Stimulated activated memory B cell treated with anti-CD40 and anti-IgM and Interleukin-4, amounts not matched to agents 10 μg/mL and 1 μg/mL and 100 μg/mL, for 72 hours (primary cell): ENCODE measurements at regions not wholly inside any gene's neighbourhood (a gene's known extent, or its start where the extent isn't known, plus 50 kb on each side); places are given as distances from the start of the nearest gene placed in this dataset.
"Not testable (repeated sequence)": the region's sequence is repeated elsewhere in the genome, so short reads cannot be mapped to it uniquely, and the experiment has no call there.

ENCODE experiments used
- ATAC-seq: fragments of 150-1000 bp; cut with Tn5 transposase; 2 replicates; pipeline ENCODE4 v1.10.0; 2021
- H3K27ac Mint-ChIP-seq: one replicate; pipeline ENCODE4 v1.8.0; 2022; ENCODE audit warnings: mild to moderate bottlenecking, mixed read lengths
- H3K27me3 Mint-ChIP-seq: one replicate; pipeline ENCODE4 v1.8.0; 2022; ENCODE audit warnings: mixed read lengths
- H3K36me3 Mint-ChIP-seq: one replicate; pipeline ENCODE4 v1.8.0; 2022; ENCODE audit warnings: mixed read lengths
- H3K4me1 Mint-ChIP-seq: one replicate; pipeline ENCODE4 v1.8.0; 2022; ENCODE audit warnings: mixed read lengths
- H3K4me3 Mint-ChIP-seq: one replicate; pipeline ENCODE4 v1.8.0; 2022; ENCODE audit warnings: mild to moderate bottlenecking, moderate library complexity, mixed read lengths
- H3K9me3 Mint-ChIP-seq: one replicate; pipeline ENCODE4 v1.8.0; 2022; ENCODE audit warnings: mixed read lengths

DNA sequence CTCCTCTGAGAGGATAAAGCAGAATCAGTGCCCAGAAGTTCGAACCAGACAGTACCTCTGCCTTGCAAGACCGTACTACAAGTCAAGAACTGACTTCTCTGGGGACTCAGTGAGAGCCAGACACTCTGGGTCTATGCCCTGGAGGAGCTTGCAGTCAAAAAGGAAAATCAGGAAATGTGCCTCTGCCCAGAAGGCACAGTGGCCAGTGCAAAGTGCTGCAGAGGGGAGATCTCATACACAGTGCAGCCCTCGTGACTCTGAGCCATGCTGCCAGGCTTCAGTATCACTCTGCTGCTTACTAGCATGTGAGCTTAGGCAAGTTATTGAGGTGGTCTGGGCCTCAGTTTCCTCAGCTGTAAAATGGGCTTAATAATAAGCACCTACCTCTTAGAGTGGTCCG lies 144.0 kb upstream of the NPY start:
- no peak overlapping the region for H3K4me3 Mint-ChIP-seq
- H3K27me3 Mint-ChIP-seq: peaks cover 11% of the 10 kb centered on the region

DNA sequence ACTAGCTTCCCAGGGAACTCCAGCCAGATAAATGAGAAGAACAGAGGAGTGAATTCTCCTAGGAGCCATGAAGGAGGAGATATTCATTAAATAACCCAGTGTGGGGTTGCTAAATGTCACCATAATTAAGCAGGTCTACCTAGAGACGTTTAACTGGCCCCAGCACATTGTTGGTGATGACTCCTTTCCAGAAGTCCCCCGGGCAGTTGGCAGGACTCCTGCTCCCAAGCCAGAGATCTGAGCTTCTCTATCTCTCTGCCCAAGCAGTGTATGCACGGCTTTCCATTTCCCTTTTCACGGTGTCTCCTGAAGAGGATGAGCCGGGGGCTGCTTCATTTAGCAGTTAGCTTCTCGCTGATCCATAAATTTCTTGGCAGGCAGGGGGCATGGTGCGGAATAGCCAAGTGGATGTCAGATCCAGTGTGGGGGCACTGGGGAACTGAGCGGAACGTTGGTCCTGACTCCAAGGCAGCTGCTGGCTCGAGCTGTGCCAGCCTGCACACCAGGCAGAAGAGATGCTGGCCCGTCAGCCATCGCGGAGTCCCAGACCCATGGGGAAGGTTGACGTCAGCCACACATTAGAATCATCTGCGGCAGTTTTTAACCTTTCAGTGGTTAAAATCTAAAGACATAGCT lies 142.0 kb upstream of the NPY start:
- H3K9me3 Mint-ChIP-seq: no peaks in the 10 kb centered on the region
- ATAC-seq: no peak
- no peaks in the 10 kb centered on the region for H3K4me1 Mint-ChIP-seq
- no peak overlapping the region for H3K27ac Mint-ChIP-seq
- H3K27me3 Mint-ChIP-seq: peaks cover 11% of the 10 kb centered on the region
- H3K4me3 Mint-ChIP-seq: no peak overlapping the region
- H3K36me3 Mint-ChIP-seq: no peaks in the 10 kb centered on the region

More for the DNA sequence above, 144.0 kb upstream of the NPY start:
- peaks cover 6% of the 10 kb centered on the region for H3K4me1 Mint-ChIP-seq
- H3K27ac Mint-ChIP-seq: no peak overlapping the region
- no peaks in the 10 kb centered on the region for H3K36me3 Mint-ChIP-seq
- no peaks in the 10 kb centered on the region for H3K9me3 Mint-ChIP-seq
- ATAC-seq: no peak

DNA sequence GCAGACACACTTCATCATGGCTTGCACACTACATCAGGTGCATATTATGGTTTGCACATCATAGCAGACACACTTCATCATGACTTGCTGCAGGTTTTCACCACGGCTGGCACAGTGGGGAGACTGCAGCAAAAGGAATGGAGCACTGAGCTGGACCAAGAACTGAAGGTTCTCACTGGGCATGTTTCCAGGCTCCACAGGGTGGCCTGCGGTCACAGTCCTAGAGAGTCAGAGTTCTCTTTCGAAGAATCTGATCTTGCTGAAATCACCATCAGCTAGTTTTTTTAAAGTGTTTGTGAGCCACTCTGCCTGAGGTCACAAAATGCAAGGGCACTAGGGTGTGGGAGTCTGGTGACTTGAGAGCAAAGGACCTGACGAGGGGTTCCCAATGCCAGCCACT lies 140.4 kb upstream of the NPY start:
- Mint-ChIP-seq H3K27me3 (peaks cover 11% of the 10 kb centered on the region), H3K4me3 (no peak overlapping the region)

DNA sequence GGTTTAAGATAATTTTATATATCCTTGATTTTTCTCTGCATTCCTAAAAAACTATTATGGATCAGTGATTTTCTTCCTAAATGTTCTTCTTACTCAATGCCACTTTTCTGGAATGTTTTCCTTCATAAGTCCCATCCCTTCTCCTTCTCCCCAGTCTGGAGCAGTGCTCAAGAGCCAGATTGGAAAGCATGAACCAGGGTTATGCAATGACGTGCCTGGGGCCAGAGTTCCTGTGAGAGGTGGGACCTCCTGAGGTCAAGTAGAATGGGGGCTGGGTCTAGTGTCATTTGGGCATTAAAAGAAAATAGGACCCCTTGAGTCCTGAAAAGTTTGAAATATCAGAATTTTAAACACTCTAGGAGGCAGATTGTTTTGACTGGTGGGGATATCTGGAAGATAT lies 132.0 kb upstream of the NPY start:
- Mint-ChIP-seq H3K9me3 (peaks cover 4% of the 10 kb centered on the region), H3K36me3 (no peaks in the 10 kb centered on the region), H3K4me3 (no peak overlapping the region), H3K27me3 (no peaks in the 10 kb centered on the region), H3K27ac (no peak overlapping the region), H3K4me1 (no peaks in the 10 kb centered on the region)
- no peak for ATAC-seq

More for the DNA sequence above, 140.4 kb upstream of the NPY start:
- ATAC-seq: no peak
- Mint-ChIP-seq H3K9me3 (no peaks in the 10 kb centered on the region), H3K4me1 (no peaks in the 10 kb centered on the region), H3K27ac (no peak overlapping the region), H3K36me3 (no peaks in the 10 kb centered on the region)

DNA sequence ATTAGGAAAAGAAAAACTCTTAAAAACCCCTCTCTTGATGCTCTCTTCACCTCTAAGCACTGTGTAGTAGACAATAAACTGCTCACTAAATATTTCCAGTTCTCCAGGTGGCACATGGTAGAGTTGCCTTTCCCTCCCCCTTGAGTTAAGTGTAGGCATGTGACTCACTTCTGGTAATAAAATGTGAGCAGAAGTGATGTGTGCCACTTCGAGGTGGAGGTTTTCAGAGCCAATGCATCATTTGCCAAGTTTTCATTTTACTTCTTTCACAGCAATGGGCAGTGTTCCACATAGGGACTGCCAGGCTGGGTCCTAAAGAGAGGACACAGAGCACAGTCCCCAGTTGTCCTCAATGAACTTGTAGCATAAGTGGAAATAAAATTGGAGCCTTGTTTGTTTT lies 131.6 kb upstream of the NPY start:
- ATAC-seq: no peak
- no peak overlapping the region for H3K4me3 Mint-ChIP-seq
- no peak overlapping the region for H3K27ac Mint-ChIP-seq
- no peaks in the 10 kb centered on the region for H3K4me1 Mint-ChIP-seq
- H3K36me3 Mint-ChIP-seq: no peaks in the 10 kb centered on the region
- peaks cover 4% of the 10 kb centered on the region for H3K9me3 Mint-ChIP-seq
- no peaks in the 10 kb centered on the region for H3K27me3 Mint-ChIP-seq

DNA sequence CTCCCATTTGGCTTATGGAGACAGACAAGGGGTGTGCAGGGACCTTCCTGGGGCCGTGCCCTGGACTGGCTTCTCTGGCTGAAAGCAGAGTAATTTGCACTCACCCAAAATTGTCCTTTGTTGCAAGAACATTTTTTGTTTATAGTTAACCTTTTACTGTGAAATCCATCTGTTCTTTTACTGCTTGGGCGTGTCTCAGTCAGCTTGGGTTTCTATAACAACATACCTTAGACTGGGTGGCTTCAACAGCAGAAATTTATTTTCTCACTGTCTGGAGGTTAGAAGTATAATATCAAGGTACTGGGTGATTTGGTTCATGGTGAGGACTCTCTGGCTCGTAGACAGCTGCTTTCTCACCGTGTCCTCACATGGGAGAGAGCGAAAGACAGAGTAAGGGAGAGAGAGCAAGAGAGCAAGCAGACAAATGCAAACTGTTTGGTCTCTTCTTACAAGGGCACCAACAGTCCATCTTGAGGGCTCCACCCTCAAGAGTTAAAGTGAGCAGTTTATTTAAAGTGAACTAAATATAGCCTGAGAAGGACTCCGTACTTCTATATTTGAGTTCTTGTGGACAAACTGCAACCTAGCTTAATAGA lies 131.0 kb upstream of the NPY start:
- no peak overlapping the region for H3K4me3 Mint-ChIP-seq
- H3K9me3 Mint-ChIP-seq: peaks cover 4% of the 10 kb centered on the region
- no peaks in the 10 kb centered on the region for H3K36me3 Mint-ChIP-seq
- ATAC-seq: no peak
- no peaks in the 10 kb centered on the region for H3K4me1 Mint-ChIP-seq
- no peak overlapping the region for H3K27ac Mint-ChIP-seq
- H3K27me3 Mint-ChIP-seq: no peaks in the 10 kb centered on the region

DNA sequence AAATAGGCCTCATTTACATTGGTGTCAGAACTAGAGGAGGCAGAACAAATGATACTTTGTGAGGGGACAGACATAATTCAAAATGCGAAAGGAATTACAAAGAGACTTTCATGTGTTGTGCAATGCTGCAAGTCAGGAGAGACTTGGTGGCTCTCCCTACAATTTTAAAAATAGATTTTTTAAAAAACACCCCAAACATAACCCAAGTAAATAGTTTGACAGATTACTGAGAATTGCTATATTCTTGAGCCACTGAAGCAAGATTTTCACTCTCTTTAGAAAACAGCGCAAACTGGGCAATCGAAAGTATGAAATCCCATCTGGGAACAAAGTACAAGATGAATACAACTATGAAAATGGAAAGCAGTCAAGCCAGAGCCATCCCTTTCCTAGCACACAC lies 126.3 kb upstream of the NPY start:
- Mint-ChIP-seq H3K9me3 (peaks cover under 1% of the 10 kb centered on the region), H3K4me1 (no peaks in the 10 kb centered on the region), H3K4me3 (no peak overlapping the region), H3K27me3 (peaks cover 3% of the 10 kb centered on the region), H3K27ac (no peak overlapping the region), H3K36me3 (no peaks in the 10 kb centered on the region)
- no peak for ATAC-seq

DNA sequence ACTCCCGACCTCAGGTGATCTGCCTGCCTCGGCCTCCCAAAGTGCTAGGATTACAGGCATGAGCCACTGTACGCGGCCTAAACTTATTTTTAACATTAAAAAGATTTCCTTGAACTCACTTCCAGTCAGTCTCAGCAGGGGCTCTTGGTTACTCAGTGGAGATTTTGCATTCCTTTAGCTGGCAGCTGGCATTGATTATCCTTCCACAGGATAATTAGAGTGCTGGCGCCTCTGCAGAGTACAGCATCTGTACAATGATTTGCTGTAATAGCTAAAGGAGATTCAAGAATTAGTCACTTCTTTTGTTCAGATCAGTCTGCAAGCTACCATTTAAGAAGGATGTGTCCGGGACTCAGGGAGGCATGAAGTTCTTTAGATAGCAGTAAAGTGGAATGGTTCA lies 125.0 kb upstream of the NPY start:
- Mint-ChIP-seq H3K4me1 (no peaks in the 10 kb centered on the region), H3K27ac (no peak overlapping the region), H3K9me3 (peaks cover 5% of the 10 kb centered on the region), H3K36me3 (no peaks in the 10 kb centered on the region), H3K4me3 (no peak overlapping the region), H3K27me3 (peaks cover 10% of the 10 kb centered on the region)
- no peak for ATAC-seq

DNA sequence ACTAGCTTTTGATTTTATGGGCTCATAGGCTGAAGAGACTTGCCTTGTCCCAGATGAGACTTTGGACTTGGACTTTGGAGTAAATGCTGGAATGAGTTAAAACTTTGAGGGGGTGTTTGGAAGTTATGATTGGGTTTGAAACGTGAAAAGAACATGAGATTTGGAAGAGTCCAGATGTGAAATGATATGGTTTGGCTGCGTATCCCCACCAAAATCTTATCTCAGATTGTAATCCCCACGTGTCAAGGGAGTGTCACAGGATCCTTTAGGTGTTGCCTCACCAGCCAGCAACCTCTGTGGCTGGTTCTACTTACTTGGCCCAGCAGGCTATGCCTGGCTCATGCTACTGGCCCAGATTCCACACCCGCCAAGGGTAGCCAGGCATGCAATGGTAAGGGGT lies 119.6 kb upstream of the NPY start:
- Mint-ChIP-seq H3K9me3 (peaks cover 8% of the 10 kb centered on the region), H3K36me3 (no peaks in the 10 kb centered on the region), H3K4me3 (no peak overlapping the region), H3K4me1 (peaks cover 6% of the 10 kb centered on the region), H3K27me3 (peaks cover 19% of the 10 kb centered on the region), H3K27ac (no peak overlapping the region)
- no peak for ATAC-seq

DNA sequence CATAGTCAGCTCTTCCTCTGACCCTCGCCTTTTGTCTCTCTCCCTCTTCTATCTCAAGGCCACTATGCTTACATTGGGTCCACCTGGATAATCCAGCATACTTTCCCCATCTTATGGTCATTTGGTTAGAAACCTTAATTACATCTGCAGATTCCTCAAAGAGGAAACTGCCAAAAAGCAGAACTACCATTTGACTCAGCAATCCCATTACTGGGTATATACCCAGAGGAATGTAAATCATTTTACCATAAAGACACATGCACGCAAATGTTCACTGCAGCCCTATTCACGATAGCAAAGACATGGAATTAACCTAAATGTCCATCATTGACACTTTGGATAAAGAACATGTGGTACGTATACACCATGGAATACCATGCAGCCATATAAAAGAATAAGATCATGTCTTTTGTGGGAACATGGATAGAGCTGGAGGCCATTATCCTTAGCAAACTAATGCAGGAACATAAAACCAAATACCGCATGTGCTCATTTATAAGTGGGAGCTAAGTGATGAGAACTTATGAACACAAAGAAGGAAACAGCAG lies 114.8 kb upstream of the NPY start:
- peaks cover 3% of the 10 kb centered on the region for H3K9me3 Mint-ChIP-seq
- H3K36me3 Mint-ChIP-seq: no peaks in the 10 kb centered on the region
- peaks cover 8% of the 10 kb centered on the region for H3K27me3 Mint-ChIP-seq
- ATAC-seq: no peak
- H3K4me3 Mint-ChIP-seq: no peak overlapping the region
- peaks cover 6% of the 10 kb centered on the region for H3K4me1 Mint-ChIP-seq
- no peak overlapping the region for H3K27ac Mint-ChIP-seq

DNA sequence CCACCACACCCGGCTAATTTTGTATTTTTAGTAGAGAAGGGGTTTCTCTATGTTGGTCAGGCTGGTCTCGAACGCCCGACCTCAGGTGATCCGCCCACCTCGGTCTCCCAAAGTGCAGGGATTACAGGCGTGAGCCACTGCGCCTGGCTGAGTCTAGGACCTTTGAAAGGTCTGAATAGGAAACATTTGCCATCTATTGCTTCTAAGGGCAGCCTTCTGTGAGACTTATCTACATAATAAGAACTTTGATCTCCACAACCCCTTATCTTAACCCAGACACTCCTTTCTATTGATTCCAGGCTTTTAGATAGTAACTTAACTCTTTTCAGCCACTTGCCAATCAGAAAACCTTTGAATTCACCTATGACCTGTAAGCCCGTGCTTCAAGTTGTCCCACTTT lies 112.0 kb upstream of the NPY start:
- not testable (repeated sequence) for H3K4me3 Mint-ChIP-seq, H3K4me1 Mint-ChIP-seq, ATAC-seq, H3K27me3 Mint-ChIP-seq, H3K9me3 Mint-ChIP-seq, H3K36me3 Mint-ChIP-seq, H3K27ac Mint-ChIP-seq

DNA sequence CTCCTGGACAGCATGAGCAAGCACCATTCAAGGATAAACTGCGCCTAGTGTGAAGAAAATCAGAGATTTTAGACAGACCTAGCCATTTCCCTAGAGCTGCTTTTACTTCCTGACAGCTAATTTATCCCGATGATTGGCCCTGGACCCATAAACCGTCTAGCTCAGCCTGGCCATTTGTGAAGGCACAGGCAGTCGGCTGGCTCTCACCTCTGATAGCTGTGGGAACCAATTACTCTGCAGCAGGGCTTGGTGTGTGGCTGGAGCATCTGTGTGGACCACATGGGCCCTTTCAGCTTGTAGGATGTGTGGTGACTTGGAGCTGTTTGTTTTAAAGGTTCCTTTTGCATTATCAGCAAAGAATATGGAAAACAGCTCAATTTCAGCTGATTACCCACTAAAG lies 111.1 kb upstream of the NPY start:
- ATAC-seq: no peak
- Mint-ChIP-seq H3K27me3 (no peaks in the 10 kb centered on the region), H3K9me3 (no peaks in the 10 kb centered on the region), H3K4me1 (peaks cover 6% of the 10 kb centered on the region), H3K4me3 (no peak overlapping the region), H3K27ac (no peak overlapping the region), H3K36me3 (no peaks in the 10 kb centered on the region)

DNA sequence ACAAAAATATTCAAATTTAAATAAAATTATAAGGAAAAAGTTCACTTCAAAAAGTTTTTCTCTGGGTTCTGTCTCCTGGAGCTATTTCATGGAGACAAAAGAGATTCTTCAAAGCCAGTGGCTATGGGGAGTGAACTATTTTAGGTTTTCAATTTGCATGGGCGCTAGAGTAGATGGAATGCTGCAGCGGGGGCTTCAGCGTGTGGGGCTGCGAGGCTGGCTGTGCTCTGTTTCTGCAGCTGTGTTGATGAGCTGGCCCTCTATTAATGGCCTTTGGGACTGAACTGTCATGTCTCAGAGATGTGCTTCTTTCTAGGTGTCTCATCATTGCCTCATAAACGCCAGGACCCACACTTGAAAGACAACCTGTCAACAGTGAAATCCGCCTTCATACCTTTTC lies 108.4 kb upstream of the NPY start:
- Mint-ChIP-seq H3K4me1 (no peaks in the 10 kb centered on the region), H3K36me3 (no peaks in the 10 kb centered on the region), H3K4me3 (no peak overlapping the region), H3K27me3 (peaks cover 11% of the 10 kb centered on the region), H3K27ac (no peak overlapping the region), H3K9me3 (no peaks in the 10 kb centered on the region)
- ATAC-seq: no peak

DNA sequence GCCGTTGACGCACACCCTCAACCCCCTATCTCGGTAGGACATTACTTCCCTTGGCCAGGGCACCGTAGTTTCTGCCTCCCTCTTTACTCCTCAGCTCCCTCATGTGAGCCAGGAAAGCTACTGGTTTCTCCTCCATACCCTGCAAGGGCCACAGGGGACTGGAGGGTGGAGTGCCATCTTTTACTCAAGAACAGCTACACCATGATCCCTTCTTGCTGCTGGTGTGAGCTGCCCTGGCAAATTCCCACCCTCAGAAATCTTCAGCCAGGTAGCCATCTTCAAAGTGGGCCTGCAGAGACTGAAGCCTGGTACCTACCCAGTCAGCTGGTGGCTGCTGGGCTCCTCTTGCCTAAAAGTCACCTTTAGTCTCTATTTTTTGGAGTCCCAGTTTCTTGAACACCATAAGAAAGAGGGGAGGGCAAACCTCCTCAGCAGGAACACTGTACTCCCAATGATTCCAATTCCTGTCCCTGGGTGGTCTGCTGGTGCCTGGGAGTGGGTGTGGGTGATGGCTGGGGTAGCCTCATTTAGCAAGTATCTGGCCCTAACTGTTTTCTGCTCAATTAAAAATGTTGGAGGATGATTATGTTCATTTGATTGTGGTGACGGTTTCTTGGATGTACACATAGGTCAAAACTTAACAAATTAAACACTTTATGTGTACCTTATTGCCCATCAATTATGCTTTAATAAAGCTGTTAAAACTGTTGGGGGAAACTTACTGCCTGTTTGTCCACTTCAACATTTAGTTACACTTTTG lies 105.0 kb upstream of the NPY start:
- Mint-ChIP-seq H3K4me3 (no peak overlapping the region), H3K4me1 (no peaks in the 10 kb centered on the region), H3K9me3 (no peaks in the 10 kb centered on the region), H3K36me3 (no peaks in the 10 kb centered on the region), H3K27ac (no peak overlapping the region), H3K27me3 (peaks cover 20% of the 10 kb centered on the region)
- no peak for ATAC-seq

DNA sequence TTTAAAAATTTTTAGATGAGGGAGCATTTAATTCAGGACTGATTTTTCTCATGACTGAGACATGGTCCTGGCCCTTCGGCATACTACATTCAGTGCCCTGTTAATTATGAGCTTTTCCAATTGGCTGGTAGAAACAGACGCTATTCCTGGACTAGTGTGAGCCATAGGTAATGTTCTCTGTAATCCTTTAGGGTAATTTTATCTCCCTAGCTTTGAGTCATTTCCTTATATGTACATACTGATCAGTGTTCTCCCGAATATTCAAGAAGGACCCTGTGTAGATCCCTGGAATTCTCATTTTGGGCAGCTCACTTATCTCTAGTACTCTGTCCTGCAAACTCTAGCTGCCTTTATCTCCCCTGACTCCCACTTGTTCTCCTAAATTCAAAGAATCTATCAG lies 92.6 kb upstream of the NPY start:
- Mint-ChIP-seq H3K36me3 (no peaks in the 10 kb centered on the region), H3K4me1 (no peaks in the 10 kb centered on the region), H3K27me3 (peaks cover 38% of the 10 kb centered on the region), H3K27ac (no peak overlapping the region), H3K9me3 (peaks cover 2% of the 10 kb centered on the region), H3K4me3 (no peak overlapping the region)
- ATAC-seq: no peak

DNA sequence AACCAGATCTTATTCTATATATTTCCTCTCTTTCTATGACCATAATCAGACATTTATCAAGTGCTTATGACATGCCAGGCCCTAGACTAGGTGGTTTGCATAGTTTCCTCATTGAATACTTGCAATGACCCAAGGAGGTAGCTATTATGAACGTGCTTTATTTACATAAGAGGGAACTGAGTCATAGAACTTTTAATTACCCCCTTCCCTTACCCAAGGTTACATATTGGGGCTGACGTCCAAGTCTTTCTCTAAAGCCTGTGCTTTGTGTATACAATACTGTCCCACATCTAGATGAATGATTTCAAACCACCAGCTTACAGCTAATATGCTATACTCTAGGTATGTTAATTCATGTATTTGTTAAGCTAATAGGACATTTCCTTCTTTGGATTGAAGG lies 91.9 kb upstream of the NPY start:
- Mint-ChIP-seq H3K27ac (no peak overlapping the region), H3K36me3 (no peaks in the 10 kb centered on the region), H3K27me3 (peaks cover 41% of the 10 kb centered on the region), H3K4me3 (no peak overlapping the region), H3K4me1 (no peaks in the 10 kb centered on the region), H3K9me3 (peaks cover 2% of the 10 kb centered on the region)
- no peak for ATAC-seq
